IMR-90 (cell line): ENCODE measurements at regions not wholly inside any gene's neighbourhood (a gene's known extent, or its start where the extent isn't known, plus 50 kb on each side); places are given as distances from the start of the nearest gene placed in this dataset.

Experiments
- ATAC-seq: fragments of 200-7000 bp; cut with Tn5 transposase; 2 replicates; pipeline ENCODE4 v1.9.1; 2020; ENCODE audit warnings: low read depth, mild to moderate bottlenecking, moderate library complexity
- BruUV-seq: library from RNA; stranded (reverse); fragments of 400-500 nt; replicated peaks from 2 replicates; lab custom pipeline; 2021; lab: Mats Ljungman, UMichigan
- CTCF ChIA-PET: fragments of 300-600 bp; formaldehyde crosslinking; extraction: SDS; loops from one replicate; lab custom pipeline; 2021; ENCODE audit warnings: antibody characterized with exemption; lab: Yijun Ruan, JAX
- POLR2A ChIA-PET: fragments of 300-600 bp; sonication (Branson Sonifier 250); formaldehyde crosslinking; loops from one replicate; lab custom pipeline; 2022; ENCODE audit warnings: antibody characterized with exemption; ENCODE audit not compliant: unreplicated experiment; lab: Charles Lee
- DNase-seq: peaks from one replicate; pipeline ENCODE4 v3.0.0; 2013
- H2AFZ ChIP-seq: replicated peaks from 2 replicates; pipeline ENCODE3; 2013; ENCODE audit warnings: low read length, mild to moderate bottlenecking; ENCODE audit not compliant: poor library complexity
- H2AK5ac ChIP-seq: 2 replicates; pipeline ENCODE4 v1.6.1; 2013; ENCODE audit warnings: low read depth, low read length, inconsistent platforms
- H2AK9ac ChIP-seq: replicated peaks from 2 replicates; pipeline ENCODE3; 2013; ENCODE audit warnings: mild to moderate bottlenecking, low read depth, low read length, moderate library complexity; ENCODE audit not compliant: poor library complexity
- H2BK120ac ChIP-seq: 2 replicates; pipeline ENCODE4 v1.6.1; 2013; ENCODE audit warnings: low read depth, low read length, inconsistent platforms
- H2BK15ac ChIP-seq: 3 replicates; pipeline ENCODE4 v1.6.1; 2013; ENCODE audit warnings: low read depth, low read length, inconsistent platforms
- H2BK20ac ChIP-seq: 2 replicates; pipeline ENCODE4 v1.6.1; 2013; ENCODE audit warnings: low read depth, mild to moderate bottlenecking, inconsistent platforms, low read length, moderate library complexity
- H2BK5ac ChIP-seq: 2 replicates; pipeline ENCODE4 v1.6.1; 2013; ENCODE audit warnings: mild to moderate bottlenecking, low read depth, low read length, inconsistent platforms; ENCODE audit not compliant: poor library complexity, severe bottlenecking
- H3K14ac ChIP-seq: replicated peaks from 2 replicates; pipeline ENCODE4 v1.6.1; 2013; ENCODE audit warnings: low read depth, low read length, inconsistent platforms
- H3K18ac ChIP-seq: 2 replicates; pipeline ENCODE4 v1.6.1; 2013; ENCODE audit warnings: low read depth, low read length, control low read depth
- H3K23ac ChIP-seq: 2 replicates; pipeline ENCODE4 v1.6.1; 2013; ENCODE audit warnings: low read depth, low read length, inconsistent platforms
- H3K27ac ChIP-seq: 2 replicates; pipeline ENCODE4 v1.5.1; 2013; ENCODE audit warnings: mild to moderate bottlenecking, control low read depth, low read length; ENCODE audit not compliant: insufficient read depth
- H3K27me3 ChIP-seq: 2 replicates; pipeline ENCODE4 v1.6.1; 2013; ENCODE audit warnings: low read length; ENCODE audit not compliant: control insufficient read depth, insufficient read depth
- H3K36me3 ChIP-seq: 2 replicates; pipeline ENCODE4 v1.6.1; 2013; ENCODE audit warnings: low read length, mixed read lengths; ENCODE audit not compliant: control insufficient read depth, insufficient read depth
- H3K4ac ChIP-seq: 2 replicates; pipeline ENCODE4 v1.6.1; 2013; ENCODE audit warnings: low read depth, low read length, inconsistent platforms
- H3K4me1 ChIP-seq: 2 replicates; pipeline ENCODE4 v1.6.1; 2013; ENCODE audit warnings: low read length, mixed read lengths; ENCODE audit not compliant: control insufficient read depth, insufficient read depth
- H3K4me2 ChIP-seq: 2 replicates; pipeline ENCODE4 v1.6.1; 2013; ENCODE audit warnings: low read depth, mild to moderate bottlenecking, control low read depth, low read length, moderate library complexity
- H3K4me3 ChIP-seq: 2 replicates; pipeline ENCODE4 v1.5.1; 2013; ENCODE audit warnings: low read depth, mild to moderate bottlenecking, control low read depth, low read length, moderate library complexity; ENCODE audit not compliant: insufficient read depth
- H3K56ac ChIP-seq: 2 replicates; pipeline ENCODE4 v1.6.1; 2013; ENCODE audit warnings: low read length, inconsistent platforms; ENCODE audit not compliant: insufficient read depth; ENCODE audit errors: extremely low read depth
- H3K79me1 ChIP-seq, 2 experiments: 2 replicates each; pipeline ENCODE4 v1.6.1; 2013; ENCODE audit warnings: low read length in 2 of 2, inconsistent platforms in 1 of 2, low read depth in 1 of 2
- H3K9ac ChIP-seq: 2 replicates; pipeline ENCODE4 v1.6.1; 2013; ENCODE audit warnings: low read depth, low read length, control low read depth
- H3K9me1 ChIP-seq: 2 replicates; pipeline ENCODE4 v1.6.1; 2013; ENCODE audit warnings: low read length, inconsistent platforms; ENCODE audit not compliant: insufficient read depth
- H3K9me3 ChIP-seq: 2 replicates; pipeline ENCODE4 v1.6.1; 2013; ENCODE audit warnings: low read length; ENCODE audit not compliant: control insufficient read depth, insufficient read depth
- H4K20me1 ChIP-seq: 2 replicates; pipeline ENCODE4 v1.6.1; 2013; ENCODE audit warnings: low read length, inconsistent platforms; ENCODE audit not compliant: insufficient read depth
- H4K5ac ChIP-seq: 2 replicates; pipeline ENCODE4 v1.6.1; 2013; ENCODE audit warnings: mild to moderate bottlenecking, low read depth, low read length, control low read depth
- H4K8ac ChIP-seq, 2 experiments: 2 replicates each; pipeline ENCODE4 v1.6.1; 2013; ENCODE audit warnings: low read depth in 2 of 2, low read length in 2 of 2, control low read depth in 1 of 2, inconsistent platforms in 1 of 2
- H4K91ac ChIP-seq: 2 replicates; pipeline ENCODE4 v1.6.1; 2013; ENCODE audit warnings: low read depth, low read length, inconsistent platforms; ENCODE audit not compliant: insufficient read depth
- BHLHE40 ChIP-seq: fragments of 150-350 bp; IDR thresholded peaks from 2 replicates; pipeline ENCODE4 v1.6.1; 2016; ENCODE audit warnings: mild to moderate bottlenecking, low read depth, low read length
- CEBPB ChIP-seq: IDR thresholded peaks from 2 replicates; pipeline ENCODE4 v1.6.1; 2012; ENCODE audit warnings: low read depth, low read length, improper control_type of control experiment
- CHD1 ChIP-seq: IDR thresholded peaks from 2 replicates; pipeline ENCODE4 v1.6.1; 2012; ENCODE audit warnings: low read depth, low read length, improper control_type of control experiment
- ELK1 ChIP-seq: fragments of 150-350 bp; IDR thresholded peaks from 2 replicates; pipeline ENCODE4 v1.6.1; 2016; ENCODE audit warnings: low read depth, mild to moderate bottlenecking, low read length, moderate library complexity, borderline replicate concordance
- FOS ChIP-seq: fragments of 150-350 bp; IDR thresholded peaks from 2 replicates; pipeline ENCODE4 v1.6.1; 2016; ENCODE audit warnings: low read depth, low read length
- MAFK ChIP-seq: IDR thresholded peaks from 2 replicates; pipeline ENCODE4 v1.6.1; 2012; ENCODE audit warnings: low read depth, low read length, improper control_type of control experiment
- MAZ ChIP-seq: IDR thresholded peaks from 2 replicates; pipeline ENCODE4 v1.6.1; 2012; ENCODE audit warnings: low read depth, mild to moderate bottlenecking, low read length, improper control_type of control experiment, moderate library complexity, borderline replicate concordance
- MXI1 ChIP-seq: IDR thresholded peaks from 2 replicates; pipeline ENCODE4 v1.6.1; 2012; ENCODE audit warnings: low read depth, mild to moderate bottlenecking, low read length, moderate library complexity, borderline replicate concordance
- NFE2L2 ChIP-seq: fragments of 150-350 bp; IDR thresholded peaks from 2 replicates; pipeline ENCODE4 v1.6.1; 2016; ENCODE audit warnings: low read depth, mild to moderate bottlenecking, low read length
- POLR2A ChIP-seq: IDR thresholded peaks from 2 replicates; pipeline ENCODE4 v1.6.1; 2012; ENCODE audit warnings: mild to moderate bottlenecking, low read depth, low read length
- RCOR1 ChIP-seq: IDR thresholded peaks from 2 replicates; pipeline ENCODE4 v1.6.1; 2012; ENCODE audit warnings: mild to moderate bottlenecking, low read length, improper control_type of control experiment; ENCODE audit not compliant: insufficient replicate concordance
- SMC3 ChIP-seq: fragments of 150-350 bp; IDR thresholded peaks from 2 replicates; pipeline ENCODE4 v1.6.1; 2016; ENCODE audit warnings: low read depth, mild to moderate bottlenecking, antibody characterized with exemption, low read length, moderate library complexity
- WGBS, 2 experiments: methylation state at CpG; one replicate each; pipeline versions ENCODE4 v1.1.5 to v1.1.7; 2013; ENCODE audit warnings: missing lambda C conversion rate in 2 of 2; ENCODE audit not compliant: insufficient read length in 1 of 2; ENCODE audit errors: extremely low coverage in 2 of 2; 5-methylcytosine and 5-hydroxymethylcytosine counted together
- dilution Hi-C: fragments of 300-500 bp; cut with HindIII; formaldehyde crosslinking; loops from one replicate; pipeline ENCODE4 v1.14.3; 2018; ENCODE audit warnings: low sequenced_read_pairs; ENCODE audit not compliant: unreplicated experiment
- in situ Hi-C: fragments of 300-500 bp; cut with MboI; formaldehyde crosslinking; loops from 3 replicates; pipeline ENCODE4 v1.14.3; 2019; ENCODE audit warnings: low sequenced_read_pairs, inconsistent platforms, mixed read lengths
- intact Hi-C: fragments of 100-400 bp; cut with micrococcal nuclease; formaldehyde crosslinking; loops from 2 replicates; pipeline ENCODE4 v1.10.0; 2022
- TF ChIP-seq, protein P1 (sequence below): conservative IDR thresholded peaks from 2 replicates; pipeline ENCODE4 v1.5.1; 2012; ENCODE audit warnings: mild to moderate bottlenecking, low read depth, low read length, improper control_type of control experiment

DNA sequence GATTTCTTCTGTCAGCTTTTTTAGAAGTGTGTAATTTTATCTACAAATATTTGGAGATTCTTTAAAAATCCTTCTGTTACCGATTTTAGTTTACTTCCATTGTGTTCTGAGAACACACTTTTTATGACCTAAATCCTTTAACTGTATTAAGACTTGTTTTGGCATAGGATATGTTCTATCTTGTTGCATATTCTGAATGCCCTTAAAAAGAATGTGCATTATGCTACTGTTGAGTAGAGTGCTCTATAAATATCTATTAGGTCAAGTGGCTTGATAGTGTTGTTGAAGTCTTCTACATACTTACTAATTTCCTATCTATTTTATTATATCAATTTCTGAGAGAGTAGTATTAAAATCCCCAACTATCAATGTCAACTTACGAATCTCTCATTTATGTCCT lies 502.2 kb downstream of the MAFB start:
- DNase-seq: no peak
- no peak overlapping the region for H2BK120ac ChIP-seq
- TF ChIP-seq MXI1 (no peak), FOS (no peak), ELK1 (no peak), RCOR1 (no peak), BHLHE40 (no peak), CHD1 (no peak), MAFK (no peak), SMC3 (no peak), MAZ (no peak), POLR2A (no peak), CEBPB (no peak), NFE2L2 (no peak)
- TF ChIP-seq, protein P1, sequence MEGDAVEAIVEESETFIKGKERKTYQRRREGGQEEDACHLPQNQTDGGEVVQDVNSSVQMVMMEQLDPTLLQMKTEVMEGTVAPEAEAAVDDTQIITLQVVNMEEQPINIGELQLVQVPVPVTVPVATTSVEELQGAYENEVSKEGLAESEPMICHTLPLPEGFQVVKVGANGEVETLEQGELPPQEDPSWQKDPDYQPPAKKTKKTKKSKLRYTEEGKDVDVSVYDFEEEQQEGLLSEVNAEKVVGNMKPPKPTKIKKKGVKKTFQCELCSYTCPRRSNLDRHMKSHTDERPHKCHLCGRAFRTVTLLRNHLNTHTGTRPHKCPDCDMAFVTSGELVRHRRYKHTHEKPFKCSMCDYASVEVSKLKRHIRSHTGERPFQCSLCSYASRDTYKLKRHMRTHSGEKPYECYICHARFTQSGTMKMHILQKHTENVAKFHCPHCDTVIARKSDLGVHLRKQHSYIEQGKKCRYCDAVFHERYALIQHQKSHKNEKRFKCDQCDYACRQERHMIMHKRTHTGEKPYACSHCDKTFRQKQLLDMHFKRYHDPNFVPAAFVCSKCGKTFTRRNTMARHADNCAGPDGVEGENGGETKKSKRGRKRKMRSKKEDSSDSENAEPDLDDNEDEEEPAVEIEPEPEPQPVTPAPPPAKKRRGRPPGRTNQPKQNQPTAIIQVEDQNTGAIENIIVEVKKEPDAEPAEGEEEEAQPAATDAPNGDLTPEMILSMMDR: no peak
- ChIA-PET POLR2A (no interaction called here), CTCF (no interaction called here)
- H4K91ac ChIP-seq: no peak overlapping the region
- no peak overlapping the region for H3K27ac ChIP-seq
- H4K5ac ChIP-seq: no peak overlapping the region
- H3K9me3 ChIP-seq: no peaks in the 10 kb centered on the region
- H2AK5ac ChIP-seq: no peak overlapping the region
- ATAC-seq: no peak
- no peak overlapping the region for H2AK9ac ChIP-seq
- H3K4ac ChIP-seq: no peak overlapping the region
- no peak overlapping the region for H3K23ac ChIP-seq
- no peak overlapping the region for H2AFZ ChIP-seq
- no peaks in the 10 kb centered on the region for H3K4me1 ChIP-seq
- no peaks in the 10 kb centered on the region for H3K9me1 ChIP-seq
- no peak overlapping the region for H3K14ac ChIP-seq
- in situ Hi-C loops: no loop called here
- no peak overlapping the region for H2BK15ac ChIP-seq
- no peak overlapping the region for H3K9ac ChIP-seq
- BruUV-seq: no TSS peak
- no peak overlapping the region for H3K18ac ChIP-seq
- no CpG with 5 or more reads among the region's 2 CpGs for WGBS, 2 experiments
- intact Hi-C loops: no loop called here
- H3K36me3 ChIP-seq: no peaks in the 10 kb centered on the region
- dilution Hi-C loops: no loop called here
- no peak overlapping the region for H2BK20ac ChIP-seq
- H3K56ac ChIP-seq: no peak overlapping the region
- no peak overlapping the region for H3K4me2 ChIP-seq
- H2BK5ac ChIP-seq: no peak overlapping the region
- H4K8ac ChIP-seq: no peak overlapping the region
- H4K20me1 ChIP-seq: no peaks in the 10 kb centered on the region
- H3K4me3 ChIP-seq: no peak overlapping the region
- H3K79me1 ChIP-seq: no peaks in the 10 kb centered on the region
- H3K27me3 ChIP-seq: no peaks in the 10 kb centered on the region
